HCT116 (cell line): ENCODE measurements at regions not wholly inside any gene's neighbourhood (a gene's known extent, or its start where the extent isn't known, plus 50 kb on each side); places are given as distances from the start of the nearest gene placed in this dataset.

Source experiments
- ATAC-seq: fragments of 200-7000 bp; cut with Tn5 transposase; 2 replicates; pipeline ENCODE4 v1.9.1; 2020; ENCODE audit warnings: mild to moderate bottlenecking, moderate library complexity
- BruUV-seq: library from RNA; stranded (reverse); fragments of 400-500 nt; replicated peaks from 2 replicates; lab custom pipeline; 2021; lab: Mats Ljungman, UMichigan
- CTCF ChIA-PET: fragments of 300-600 bp; sonication (Branson Sonifier 250); formaldehyde crosslinking; loops from one replicate; lab custom pipeline; 2021; ENCODE audit warnings: antibody characterized with exemption; lab: Charles Lee
- POLR2A ChIA-PET: fragments of 300-600, 350-600 bp; sonication (Branson Sonifier 250); formaldehyde crosslinking; loops from one replicate; lab custom pipeline; 2021; ENCODE audit warnings: antibody characterized with exemption; lab: Charles Lee
- RAD21 ChIA-PET, 2 experiments: fragments of 300-600 bp; sonication (Branson Sonifier 250); formaldehyde crosslinking; loops; one replicate each; lab custom pipeline; 2023; ENCODE audit warnings: low total read pairs in 2 of 2; ENCODE audit not compliant: uncharacterized antibody in 2 of 2, unreplicated experiment in 2 of 2, low non-redundant PET in 1 of 2; lab: Charles Lee
- DNase-seq: peaks from one replicate; pipeline ENCODE4 v3.0.0-alpha.2; 2010; ENCODE audit warnings: low read depth, low spot score
- H2AFZ ChIP-seq: fragments of 200-600 bp; shearing (Covaris generic), sonication (generic); 2 replicates; pipeline ENCODE4 v1.6.1; 2017; ENCODE audit warnings: low read depth, mixed run types, mixed read lengths, antibody characterized with exemption, low read length; ENCODE audit not compliant: poor library complexity, severe bottlenecking
- H3K27ac ChIP-seq: 2 replicates; pipeline ENCODE4 v1.5.1; 2012; ENCODE audit warnings: low read depth, low read length
- H3K27me3 ChIP-seq: fragments of 200-600 bp; sonication (generic); 2 replicates; pipeline ENCODE4 v1.6.1; 2016; ENCODE audit warnings: mixed run types, low read length, mixed read lengths; ENCODE audit not compliant: insufficient read depth
- H3K36me3 ChIP-seq, 2 experiments: fragments of 200-500 bp in 1 of 2; fragments of 200-600 bp in 1 of 2; sonication (Bioruptor generic) in 1 of 2; sonication (generic) in 1 of 2; 2 replicates each; pipeline versions ENCODE4 v1.5.1 to v1.6.1; 2014 to 2016; ENCODE audit warnings: low read length in 2 of 2, inconsistent platforms in 1 of 2, mixed read lengths in 1 of 2, mixed run types in 1 of 2; ENCODE audit not compliant: insufficient read depth in 2 of 2, control insufficient read depth in 1 of 2
- H3K4me1 ChIP-seq, 2 experiments: fragments of 200-600 bp in 1 of 2; sonication (generic) in 1 of 2; 2 replicates each; pipeline versions ENCODE4 v1.5.1 to v1.6.1; 2012 to 2017; ENCODE audit warnings: low read length in 2 of 2, inconsistent platforms in 1 of 2, mild to moderate bottlenecking in 1 of 2, mixed read lengths in 1 of 2, mixed run types in 1 of 2, moderate library complexity in 1 of 2; ENCODE audit not compliant: insufficient read depth in 2 of 2, control insufficient read depth in 1 of 2
- H3K4me2 ChIP-seq: fragments of 200-600 bp; sonication (generic); 2 replicates; pipeline ENCODE4 v1.6.1; 2017; ENCODE audit warnings: mixed run types, low read length, mixed read lengths
- H3K4me3 ChIP-seq, 2 experiments: fragments of 200-600 bp in 1 of 2; sonication (generic) in 1 of 2; replicated peaks in 1 of 2; 2 replicates each; pipeline ENCODE4 v1.5.1; 2011 to 2016; ENCODE audit warnings: low read length in 2 of 2, control low read depth in 1 of 2, low read depth in 1 of 2, mild to moderate bottlenecking in 1 of 2, mixed read lengths in 1 of 2, mixed run types in 1 of 2
- H3K79me2 ChIP-seq: fragments of 200-600 bp; sonication (generic); 2 replicates; pipeline ENCODE4 v1.6.1; 2017; ENCODE audit warnings: mild to moderate bottlenecking, mixed run types, low read length, moderate library complexity, mixed read lengths; ENCODE audit not compliant: insufficient read depth
- H3K9ac ChIP-seq: fragments of 200-600 bp; sonication (generic); 2 replicates; pipeline ENCODE4 v1.6.1; 2016; ENCODE audit warnings: low read length, mixed read lengths
- H3K9me2 ChIP-seq: fragments of 200-600 bp; sonication (generic), shearing (Covaris generic); 2 replicates; pipeline ENCODE4 v1.6.1; 2017; ENCODE audit warnings: mixed run types, mild to moderate bottlenecking, moderate library complexity; ENCODE audit not compliant: insufficient read depth
- H3K9me3 ChIP-seq, 2 experiments: fragments of 200-500 bp in 1 of 2; fragments of 200-600 bp in 1 of 2; sonication (Bioruptor generic) in 1 of 2; sonication (generic) in 1 of 2; 2 replicates each; pipeline ENCODE4 v1.6.1; 2014 to 2017; ENCODE audit warnings: low read length in 2 of 2, mixed read lengths in 2 of 2, inconsistent platforms in 1 of 2, low read depth in 1 of 2, mild to moderate bottlenecking in 1 of 2, mixed run types in 1 of 2, moderate library complexity in 1 of 2; ENCODE audit not compliant: control insufficient read depth in 1 of 2, insufficient read depth in 1 of 2
- H4K20me1 ChIP-seq: fragments of 200-600 bp; sonication (generic), shearing (Covaris generic); 2 replicates; pipeline ENCODE4 v1.6.1; 2017; ENCODE audit warnings: mixed run types, mild to moderate bottlenecking, moderate library complexity; ENCODE audit not compliant: insufficient read depth
- CEBPB ChIP-seq: IDR thresholded peaks from 2 replicates; pipeline ENCODE4 v1.6.1; 2012; ENCODE audit warnings: low read depth
- EGR1 ChIP-seq: IDR thresholded peaks from 2 replicates; pipeline ENCODE4 v1.6.1; 2012; ENCODE audit warnings: low read depth
- ELF1 ChIP-seq: IDR thresholded peaks from 2 replicates; pipeline ENCODE4 v1.6.1; 2012; ENCODE audit warnings: low read depth, borderline replicate concordance
- JUND ChIP-seq: IDR thresholded peaks from 2 replicates; pipeline ENCODE4 v1.6.1; 2012
- POLR2A ChIP-seq: IDR thresholded peaks from 2 replicates; pipeline ENCODE4 v1.7.0; 2011; ENCODE audit warnings: borderline replicate concordance; ENCODE audit not compliant: insufficient read depth, insufficient read length; ENCODE audit errors: extremely low read depth
- RAD21 ChIP-seq: IDR thresholded peaks from 2 replicates; pipeline ENCODE4 v1.6.1; 2012; ENCODE audit warnings: low read depth, mild to moderate bottlenecking
- SIN3A ChIP-seq: IDR thresholded peaks from 2 replicates; pipeline ENCODE4 v1.6.1; 2012; ENCODE audit warnings: low read depth
- SP1 ChIP-seq: IDR thresholded peaks from 2 replicates; pipeline ENCODE4 v1.6.1; 2012; ENCODE audit warnings: low read depth
- SRF ChIP-seq: IDR thresholded peaks from 2 replicates; pipeline ENCODE4 v1.6.1; 2012; ENCODE audit warnings: low read depth
- TCF7L2 ChIP-seq: IDR thresholded peaks from 2 replicates; pipeline ENCODE4 v1.7.0; 2011; ENCODE audit warnings: borderline replicate concordance, inconsistent platforms; ENCODE audit not compliant: insufficient read depth, insufficient read length; ENCODE audit errors: extremely low read depth
- YY1 ChIP-seq: IDR thresholded peaks from 2 replicates; pipeline ENCODE4 v1.6.1; 2011; ENCODE audit warnings: low read length, low read depth, moderate library complexity, mild to moderate bottlenecking; ENCODE audit not compliant: insufficient replicate concordance; ENCODE audit errors: extremely low read depth
- intact Hi-C: fragments of 100-400 bp; cut with micrococcal nuclease; formaldehyde crosslinking; loops from 2 replicates; pipeline ENCODE4 v1.10.0; 2022
- TF ChIP-seq, protein P1 (sequence below), 3 experiments: fragments of 200-600 bp in 1 of 3; sonication (generic) in 1 of 3; IDR thresholded peaks in 2 of 3; conservative IDR thresholded peaks in 1 of 3; 2 replicates each; pipeline ENCODE4 v1.5.1; 2012 to 2017; ENCODE audit warnings: low read depth in 2 of 3, low read length in 2 of 3, antibody characterized with exemption in 1 of 3, borderline replicate concordance in 1 of 3, control low read depth in 1 of 3, mild to moderate bottlenecking in 1 of 3, mixed read lengths in 1 of 3, mixed run types in 1 of 3, moderate library complexity in 1 of 3; ENCODE audit not compliant: insufficient read depth in 1 of 3
- TF ChIP-seq, protein P2 (sequence below): IDR thresholded peaks from 2 replicates; pipeline ENCODE4 v1.6.1; 2012; ENCODE audit warnings: low read depth
- TF ChIP-seq, protein P3 (sequence below): IDR thresholded peaks from 2 replicates; pipeline ENCODE4 v1.6.1; 2012
- TF ChIP-seq, protein P4 (sequence below): IDR thresholded peaks from 2 replicates; pipeline ENCODE4 v1.6.1; 2011; ENCODE audit warnings: mild to moderate bottlenecking, low read length, moderate library complexity; ENCODE audit not compliant: insufficient replicate concordance; ENCODE audit errors: extremely low read depth

DNA sequence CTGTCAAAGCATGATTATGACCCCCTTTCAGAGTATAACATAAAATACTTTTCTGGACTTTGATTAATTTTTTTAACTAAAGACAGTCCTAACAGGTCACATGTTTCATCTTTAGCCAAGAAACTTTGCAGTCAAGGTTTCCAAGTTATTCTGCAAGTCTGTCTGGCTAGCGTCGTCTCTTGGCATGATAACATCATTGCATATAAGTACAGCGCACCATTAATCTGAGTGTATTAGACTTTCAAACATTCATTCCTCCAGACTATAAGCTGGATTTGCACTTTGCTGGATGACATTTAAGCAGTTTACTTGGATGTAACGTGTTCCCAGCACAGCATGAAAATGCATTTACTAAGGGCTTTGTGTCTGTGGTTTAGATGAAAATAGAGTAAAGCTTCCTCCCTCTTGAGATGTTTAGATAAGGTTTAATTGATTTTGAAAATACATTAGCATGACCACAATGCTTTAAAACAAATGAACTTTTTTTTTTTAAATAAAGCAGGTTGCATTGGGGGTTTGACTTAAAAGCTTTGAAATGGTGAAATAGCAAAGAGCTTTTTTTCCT lies 349.0 kb upstream of the MTPN start:
- no peak overlapping the region for H3K27ac ChIP-seq
- no peak overlapping the region for H3K4me3 ChIP-seq
- H3K4me1 ChIP-seq, result no peaks in the 10 kb centered on the region
- H2AFZ ChIP-seq, result no peak overlapping the region
- H3K27me3 ChIP-seq, result no peaks in the 10 kb centered on the region
- ChIA-PET POLR2A (no interaction called here), RAD21 (no interaction called here), CTCF (no interaction called here)
- no TSS peak for BruUV-seq
- H3K4me2 ChIP-seq, result no peak overlapping the region
- H4K20me1 ChIP-seq, result no peaks in the 10 kb centered on the region
- no peak for TF ChIP-seq RAD21
- TF ChIP-seq CEBPB, result no peak
- no peak for TF ChIP-seq POLR2A
- TF ChIP-seq, protein P1, sequence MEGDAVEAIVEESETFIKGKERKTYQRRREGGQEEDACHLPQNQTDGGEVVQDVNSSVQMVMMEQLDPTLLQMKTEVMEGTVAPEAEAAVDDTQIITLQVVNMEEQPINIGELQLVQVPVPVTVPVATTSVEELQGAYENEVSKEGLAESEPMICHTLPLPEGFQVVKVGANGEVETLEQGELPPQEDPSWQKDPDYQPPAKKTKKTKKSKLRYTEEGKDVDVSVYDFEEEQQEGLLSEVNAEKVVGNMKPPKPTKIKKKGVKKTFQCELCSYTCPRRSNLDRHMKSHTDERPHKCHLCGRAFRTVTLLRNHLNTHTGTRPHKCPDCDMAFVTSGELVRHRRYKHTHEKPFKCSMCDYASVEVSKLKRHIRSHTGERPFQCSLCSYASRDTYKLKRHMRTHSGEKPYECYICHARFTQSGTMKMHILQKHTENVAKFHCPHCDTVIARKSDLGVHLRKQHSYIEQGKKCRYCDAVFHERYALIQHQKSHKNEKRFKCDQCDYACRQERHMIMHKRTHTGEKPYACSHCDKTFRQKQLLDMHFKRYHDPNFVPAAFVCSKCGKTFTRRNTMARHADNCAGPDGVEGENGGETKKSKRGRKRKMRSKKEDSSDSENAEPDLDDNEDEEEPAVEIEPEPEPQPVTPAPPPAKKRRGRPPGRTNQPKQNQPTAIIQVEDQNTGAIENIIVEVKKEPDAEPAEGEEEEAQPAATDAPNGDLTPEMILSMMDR (IDR thresholded peaks at IDR 0.05 in 2 of 3, conservative IDR thresholded peaks at IDR 0.05 in 1 of 3; ENCODE audit: borderline replicate concordance in 1 of 3, insufficient read depth in 1 of 3, low read depth in 2 of 3, low read length in 2 of 3), result no peak
- TF ChIP-seq, protein P2, sequence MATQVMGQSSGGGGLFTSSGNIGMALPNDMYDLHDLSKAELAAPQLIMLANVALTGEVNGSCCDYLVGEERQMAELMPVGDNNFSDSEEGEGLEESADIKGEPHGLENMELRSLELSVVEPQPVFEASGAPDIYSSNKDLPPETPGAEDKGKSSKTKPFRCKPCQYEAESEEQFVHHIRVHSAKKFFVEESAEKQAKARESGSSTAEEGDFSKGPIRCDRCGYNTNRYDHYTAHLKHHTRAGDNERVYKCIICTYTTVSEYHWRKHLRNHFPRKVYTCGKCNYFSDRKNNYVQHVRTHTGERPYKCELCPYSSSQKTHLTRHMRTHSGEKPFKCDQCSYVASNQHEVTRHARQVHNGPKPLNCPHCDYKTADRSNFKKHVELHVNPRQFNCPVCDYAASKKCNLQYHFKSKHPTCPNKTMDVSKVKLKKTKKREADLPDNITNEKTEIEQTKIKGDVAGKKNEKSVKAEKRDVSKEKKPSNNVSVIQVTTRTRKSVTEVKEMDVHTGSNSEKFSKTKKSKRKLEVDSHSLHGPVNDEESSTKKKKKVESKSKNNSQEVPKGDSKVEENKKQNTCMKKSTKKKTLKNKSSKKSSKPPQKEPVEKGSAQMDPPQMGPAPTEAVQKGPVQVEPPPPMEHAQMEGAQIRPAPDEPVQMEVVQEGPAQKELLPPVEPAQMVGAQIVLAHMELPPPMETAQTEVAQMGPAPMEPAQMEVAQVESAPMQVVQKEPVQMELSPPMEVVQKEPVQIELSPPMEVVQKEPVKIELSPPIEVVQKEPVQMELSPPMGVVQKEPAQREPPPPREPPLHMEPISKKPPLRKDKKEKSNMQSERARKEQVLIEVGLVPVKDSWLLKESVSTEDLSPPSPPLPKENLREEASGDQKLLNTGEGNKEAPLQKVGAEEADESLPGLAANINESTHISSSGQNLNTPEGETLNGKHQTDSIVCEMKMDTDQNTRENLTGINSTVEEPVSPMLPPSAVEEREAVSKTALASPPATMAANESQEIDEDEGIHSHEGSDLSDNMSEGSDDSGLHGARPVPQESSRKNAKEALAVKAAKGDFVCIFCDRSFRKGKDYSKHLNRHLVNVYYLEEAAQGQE, result no peak
- TF ChIP-seq, protein P3, sequence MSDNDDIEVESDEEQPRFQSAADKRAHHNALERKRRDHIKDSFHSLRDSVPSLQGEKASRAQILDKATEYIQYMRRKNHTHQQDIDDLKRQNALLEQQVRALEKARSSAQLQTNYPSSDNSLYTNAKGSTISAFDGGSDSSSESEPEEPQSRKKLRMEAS, result no peak
- no peak for TF ChIP-seq EGR1
- TF ChIP-seq JUND, result no peak
- no peak for TF ChIP-seq ELF1
- TF ChIP-seq SIN3A, result no peak
- no peak for TF ChIP-seq YY1
- no peak for TF ChIP-seq SP1
- TF ChIP-seq, protein P4, sequence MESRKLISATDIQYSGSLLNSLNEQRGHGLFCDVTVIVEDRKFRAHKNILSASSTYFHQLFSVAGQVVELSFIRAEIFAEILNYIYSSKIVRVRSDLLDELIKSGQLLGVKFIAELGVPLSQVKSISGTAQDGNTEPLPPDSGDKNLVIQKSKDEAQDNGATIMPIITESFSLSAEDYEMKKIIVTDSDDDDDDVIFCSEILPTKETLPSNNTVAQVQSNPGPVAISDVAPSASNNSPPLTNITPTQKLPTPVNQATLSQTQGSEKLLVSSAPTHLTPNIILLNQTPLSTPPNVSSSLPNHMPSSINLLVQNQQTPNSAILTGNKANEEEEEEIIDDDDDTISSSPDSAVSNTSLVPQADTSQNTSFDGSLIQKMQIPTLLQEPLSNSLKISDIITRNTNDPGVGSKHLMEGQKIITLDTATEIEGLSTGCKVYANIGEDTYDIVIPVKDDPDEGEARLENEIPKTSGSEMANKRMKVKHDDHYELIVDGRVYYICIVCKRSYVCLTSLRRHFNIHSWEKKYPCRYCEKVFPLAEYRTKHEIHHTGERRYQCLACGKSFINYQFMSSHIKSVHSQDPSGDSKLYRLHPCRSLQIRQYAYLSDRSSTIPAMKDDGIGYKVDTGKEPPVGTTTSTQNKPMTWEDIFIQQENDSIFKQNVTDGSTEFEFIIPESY, result no peak
- TF ChIP-seq TCF7L2, result no peak
- TF ChIP-seq SRF, result no peak
- no peaks in the 10 kb centered on the region for H3K9me3 ChIP-seq
- H3K9ac ChIP-seq, result no peak overlapping the region
- DNase-seq (no peak), ATAC-seq (no peak)
- intact Hi-C loops, result no loop called here
- H3K9me2 ChIP-seq, result no peaks in the 10 kb centered on the region
- no peaks in the 10 kb centered on the region for H3K36me3 ChIP-seq
- no peaks in the 10 kb centered on the region for H3K79me2 ChIP-seq
